Superior temporal gyrus (tissue), 1 donor: ENCODE measurements at regions not wholly inside any gene's neighbourhood (a gene's known extent, or its start where the extent isn't known, plus 50 kb on each side); places are given as distances from the start of the nearest gene placed in this dataset.
"Not testable (repeated sequence)": the region's sequence is repeated elsewhere in the genome, so short reads cannot be mapped to it uniquely, and the experiment has no call there.

Experiments used
- DNase-seq: peaks from one replicate; pipeline ENCODE4 v3.0.0-alpha.2; 2016; ENCODE audit errors: extremely low spot score

- DNase-seq: no peak
These were observed 118.9 kb downstream of the ACAA2 start for GRCh38 chr18:49694402-49694801.

DNA sequence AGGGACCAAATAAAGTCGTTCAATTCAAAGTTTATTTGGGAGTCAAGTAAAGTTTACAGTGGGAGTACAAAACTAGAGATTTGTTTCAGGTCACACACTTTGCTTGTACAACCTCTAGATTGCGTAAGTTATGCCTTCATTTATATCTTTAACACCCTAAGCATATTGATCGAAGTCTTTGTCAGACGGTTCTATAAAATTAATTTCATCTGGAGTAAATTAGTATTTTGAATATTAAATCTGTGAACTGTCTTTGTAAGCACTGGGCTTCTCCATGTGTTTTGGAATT lies 119.7 kb downstream of the ACAA2 start:
- no peak for DNase-seq

GRCh38 chr18:49692906-49693716 lies 120.2 kb downstream of the ACAA2 start:
- no peak for DNase-seq

DNA sequence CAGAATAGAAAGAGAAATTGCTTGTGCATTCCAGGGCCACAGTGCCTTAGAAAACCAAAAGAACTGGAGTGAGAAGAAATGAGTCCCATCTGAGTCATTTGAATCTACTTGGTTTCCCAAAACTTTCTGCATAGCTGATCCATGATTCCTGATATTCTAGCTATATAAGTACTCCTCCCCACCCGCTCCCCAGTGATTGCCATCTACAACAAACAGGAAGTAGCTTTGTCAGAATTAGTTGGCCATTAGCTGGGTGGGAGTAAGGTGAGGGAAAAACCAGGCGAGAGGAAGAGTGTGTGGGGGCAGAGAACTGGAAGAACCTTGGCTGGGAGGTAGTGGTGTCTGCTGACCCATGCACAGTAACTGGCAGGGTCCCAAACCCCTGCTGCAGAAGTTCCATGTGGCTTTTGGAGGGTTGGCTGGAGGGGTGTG lies 122.1 kb downstream of the ACAA2 start:
- no peak for DNase-seq

GRCh38 chr18:49690312-49690711 lies 123.0 kb downstream of the ACAA2 start:
- DNase-seq: no peak

DNA sequence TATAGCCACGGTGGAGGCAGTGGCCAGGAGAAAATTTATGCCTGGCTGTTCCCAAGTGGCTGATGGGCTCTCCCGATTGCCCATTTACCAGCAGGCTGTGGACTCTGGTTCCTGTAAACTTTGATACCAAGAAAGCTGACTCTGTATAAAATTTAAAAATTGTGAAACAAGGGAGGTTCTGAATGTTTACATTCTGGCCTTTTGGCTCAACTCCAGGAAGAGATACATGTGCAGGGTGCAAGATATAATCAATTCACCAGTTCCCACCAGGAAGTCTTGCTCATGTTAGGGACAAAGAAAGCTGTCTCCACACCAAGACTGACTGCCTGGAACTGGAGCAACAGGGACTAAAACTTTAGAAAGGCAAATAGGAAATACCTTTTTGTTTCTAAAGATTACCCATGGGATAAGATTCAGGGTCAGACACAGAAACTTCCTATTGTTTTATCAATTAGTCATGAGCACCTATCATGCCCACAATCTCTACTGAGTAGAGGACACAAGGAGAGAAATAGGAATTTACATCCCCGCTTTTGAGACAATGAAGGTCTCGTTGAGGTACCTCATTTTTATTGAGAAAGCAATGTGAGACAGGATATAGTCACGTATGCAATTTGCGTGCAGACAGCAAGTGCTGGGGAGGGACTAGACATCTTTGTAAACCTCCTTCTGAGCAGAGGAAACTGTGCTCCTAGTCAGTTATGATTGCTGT lies 123.5 kb downstream of the LIPG start:
- no peak for DNase-seq

GRCh38 chr18:49682803-49683190 lies 120.9 kb downstream of the LIPG start:
- DNase-seq: not testable (repeated sequence)

DNA sequence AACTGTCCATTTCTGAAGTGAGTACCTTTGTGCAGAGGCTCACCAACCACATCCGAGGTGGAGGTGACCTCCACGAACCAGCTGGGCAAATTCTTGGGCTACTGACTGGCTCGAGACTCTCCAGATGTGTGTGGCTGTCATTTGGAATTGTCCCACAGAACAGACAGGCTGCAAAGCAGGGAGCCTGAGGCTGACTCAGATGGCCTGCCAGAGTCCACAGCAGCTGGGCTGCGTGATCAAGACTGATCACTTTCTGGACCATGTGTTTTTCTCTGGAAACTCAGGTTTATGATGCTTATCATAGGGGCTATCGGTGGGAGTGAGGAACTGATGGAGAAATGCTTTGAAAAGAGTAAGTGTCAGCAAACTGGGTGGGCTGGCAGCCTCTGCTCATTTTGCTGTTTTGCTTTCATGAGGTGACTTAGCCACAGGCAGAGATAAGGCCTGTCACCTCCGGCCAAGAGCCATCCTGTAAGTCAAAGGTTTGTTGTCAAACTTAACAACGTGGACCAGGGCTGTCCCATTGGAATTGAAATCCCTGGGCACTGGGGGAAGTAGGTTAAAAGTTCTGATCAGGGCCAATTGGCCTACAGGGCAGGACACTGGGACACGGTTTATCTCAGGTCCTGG lies 120.4 kb downstream of the LIPG start:
- DNase-seq: no peak

GRCh38 chr18:49681387-49681786 lies 119.5 kb downstream of the LIPG start:
- no peak for DNase-seq

DNA sequence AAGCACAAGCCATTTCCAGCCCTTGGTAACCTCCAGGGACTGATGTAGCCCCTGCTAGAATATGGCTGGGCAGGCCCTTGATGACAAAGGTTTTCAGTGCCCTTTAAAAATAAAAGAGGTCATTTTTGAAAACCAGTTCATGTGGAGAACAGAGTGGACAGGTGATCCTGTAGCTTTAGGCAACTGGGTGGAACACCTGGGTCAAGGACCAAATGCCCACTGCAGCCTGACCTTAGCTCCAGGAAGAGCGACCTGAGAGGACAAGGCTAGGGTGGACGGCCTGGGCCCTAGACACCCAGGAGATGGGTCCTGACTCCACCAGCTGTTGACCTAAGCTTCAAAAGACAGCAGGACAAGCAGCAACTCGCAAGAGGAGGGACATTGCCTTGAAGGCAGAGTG lies 116.6 kb downstream of the LIPG start:
- DNase-seq: no peak

DNA sequence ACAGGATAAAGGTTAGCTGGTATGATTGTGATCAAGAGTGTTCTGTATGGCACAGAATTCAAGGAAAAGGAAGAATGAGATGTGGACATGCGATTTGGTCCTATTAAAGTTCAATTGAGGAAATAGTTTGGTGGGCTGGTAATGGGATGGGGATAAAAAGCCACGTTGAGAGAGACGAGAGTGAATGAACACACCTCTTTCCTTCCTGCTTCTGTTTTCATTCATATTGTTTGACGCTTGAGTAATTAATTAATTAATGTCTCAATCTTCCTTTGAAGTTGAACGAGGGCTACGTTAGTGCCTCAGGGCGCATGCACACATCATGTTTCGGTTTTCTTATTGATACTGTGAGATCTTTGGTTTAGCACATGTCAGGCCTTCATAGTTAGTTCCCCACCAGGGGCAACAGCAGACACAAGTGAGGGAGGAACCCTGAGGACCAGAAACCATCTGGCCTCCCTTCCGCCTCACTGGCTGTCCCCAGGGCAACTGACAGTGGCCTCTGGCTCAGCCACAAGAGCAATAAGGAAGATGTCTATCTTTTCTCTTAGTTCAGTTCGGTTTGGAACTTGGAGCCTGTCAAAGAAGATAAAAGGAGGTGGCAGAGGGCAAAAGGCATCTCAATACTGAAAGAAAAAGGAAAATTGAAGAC lies 116.0 kb downstream of the LIPG start:
- DNase-seq: no peak

DNA sequence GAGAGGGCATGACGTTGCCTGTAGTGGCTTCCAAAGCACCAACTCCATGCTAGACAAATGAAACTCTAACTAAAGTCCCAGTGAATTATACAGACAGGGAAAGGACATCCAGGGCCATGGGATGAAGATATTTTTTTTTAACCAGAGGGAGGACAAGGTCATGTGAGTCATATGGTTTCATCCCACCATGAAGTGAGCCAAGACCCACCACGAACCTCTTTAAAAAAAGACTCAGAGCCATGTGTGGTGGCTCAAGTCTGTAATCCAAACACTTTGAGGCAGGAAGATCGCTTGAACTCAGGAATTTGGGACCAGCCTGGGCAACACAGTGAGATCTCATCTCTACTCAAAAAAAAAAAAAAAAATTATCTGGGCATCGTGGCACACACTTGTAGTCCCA lies 115.2 kb downstream of the LIPG start:
- DNase-seq: no peak

GRCh38 chr18:49673281-49673680 lies 111.4 kb downstream of the LIPG start:
- DNase-seq: no peak

- no peak for DNase-seq
These were observed 111.0 kb downstream of the LIPG start for GRCh38 chr18:49672853-49673252.

GRCh38 chr18:49669403-49669802 lies 107.5 kb downstream of the LIPG start:
- no peak for DNase-seq

DNA sequence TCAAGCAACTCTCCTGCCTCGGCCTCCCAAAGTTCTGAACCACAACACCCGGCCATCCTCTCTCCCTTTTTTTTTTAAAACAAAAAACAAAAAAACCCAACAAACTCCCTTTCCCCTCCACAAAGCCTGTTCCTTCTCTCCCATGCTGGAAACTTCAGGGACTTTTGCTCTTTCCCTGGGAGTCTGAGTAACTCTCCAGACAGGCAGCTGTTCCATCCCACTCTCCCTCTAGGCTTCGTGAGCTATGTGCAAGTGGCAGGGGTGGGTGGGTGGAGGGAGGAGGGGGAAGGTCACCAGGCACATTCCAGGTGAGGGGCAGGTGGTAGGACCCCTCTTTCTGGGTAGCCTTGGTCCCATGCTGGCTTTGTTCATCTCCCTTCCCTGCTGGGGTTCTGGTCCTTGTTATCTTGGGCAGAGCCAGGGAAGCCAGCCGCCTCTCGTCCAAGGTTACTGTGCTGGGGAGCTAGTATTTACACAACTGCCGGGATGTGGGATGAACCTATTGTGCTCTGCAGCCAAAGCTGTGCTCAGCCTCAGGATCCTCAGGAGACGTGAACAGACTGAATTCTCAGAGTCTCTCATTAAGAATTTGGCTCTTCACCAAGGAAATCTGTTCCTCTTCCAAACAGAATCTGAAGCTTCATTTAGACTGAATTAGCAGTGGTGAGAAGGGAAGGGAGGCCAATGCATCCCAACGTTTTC lies 106.9 kb downstream of the LIPG start:
- peak; percentile 74 for DNase-seq

DNA sequence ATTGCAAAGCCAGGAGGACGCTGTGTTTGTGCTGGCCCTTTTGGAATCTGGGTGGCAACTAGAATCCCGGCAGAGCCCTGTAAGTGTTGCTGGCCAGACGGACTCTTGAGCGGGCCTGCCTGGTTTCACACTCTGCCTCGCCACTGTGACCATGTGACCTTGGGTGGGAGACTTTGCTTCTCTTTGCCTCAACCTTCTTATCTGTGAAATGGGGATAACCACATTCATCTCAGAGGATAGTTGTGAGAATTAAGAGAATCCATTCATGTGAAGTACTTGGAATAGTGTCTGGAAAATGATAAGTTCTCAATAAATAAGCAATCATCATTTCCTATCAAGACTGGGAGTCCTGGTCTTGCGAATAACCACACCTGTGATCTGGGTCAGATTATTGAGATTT lies 105.6 kb downstream of the LIPG start:
- DNase-seq: no peak

- peak; percentile 35 for DNase-seq
These were observed 104.4 kb downstream of the LIPG start for GRCh38 chr18:49666045-49666775.

- no peak for DNase-seq
These were observed 102.3 kb downstream of the LIPG start for GRCh38 chr18:49663899-49664890.

DNA sequence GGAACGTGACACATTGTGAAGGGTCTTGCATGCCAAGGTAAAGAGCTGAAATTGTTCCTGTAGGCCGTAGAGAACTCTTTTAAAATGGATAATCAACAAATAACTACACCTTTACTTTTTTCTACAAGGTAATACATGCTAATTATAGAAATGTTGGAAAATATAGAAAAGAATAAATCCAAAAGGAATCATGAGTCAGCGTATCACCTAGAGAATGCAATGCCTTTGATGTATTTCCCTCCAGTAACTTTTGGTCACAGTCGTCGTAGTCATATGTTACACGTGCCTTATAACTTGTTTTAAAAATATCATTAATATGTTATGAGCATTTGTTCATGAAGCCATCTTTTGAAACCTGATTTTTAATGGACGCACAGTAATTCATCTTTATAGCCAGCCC lies 100.6 kb downstream of the LIPG start:
- DNase-seq: no peak
